GM19238 (cell line): ENCODE measurements at regions not wholly inside any gene's neighbourhood (a gene's known extent, or its start where the extent isn't known, plus 50 kb on each side); places are given as distances from the start of the nearest gene placed in this dataset.

Experiments used
- DNase-seq: peaks from one replicate; pipeline ENCODE4 v3.0.0; 2011; ENCODE audit warnings: low spot score; ENCODE audit not compliant: insufficient read length

DNA sequence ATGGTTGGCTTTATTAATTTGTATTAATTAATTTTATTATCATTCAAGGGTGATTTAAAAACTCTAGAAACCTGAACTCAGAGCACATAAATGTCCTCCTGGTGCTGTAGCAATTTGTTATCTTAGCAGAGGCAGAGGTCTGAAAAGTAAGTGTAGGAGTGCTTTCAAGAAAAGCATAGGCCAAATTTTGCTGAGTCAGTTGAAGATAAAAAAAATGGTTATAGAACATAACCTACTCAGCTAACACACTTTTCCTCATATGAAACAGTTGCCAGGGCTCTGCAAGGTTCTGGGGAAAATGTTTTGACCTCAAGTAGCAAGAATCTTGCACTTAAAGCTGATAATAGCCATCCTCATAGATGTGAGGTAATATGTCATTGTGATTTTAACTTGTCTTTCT, 53.5 kb upstream of the CHODL start:
- no peak for DNase-seq

GRCh38 chr21:18178509-18178908, 66.1 kb upstream of the CHODL start:
- DNase-seq = no peak

- no peak for DNase-seq
Measured at GRCh38 chr21:18174370-18174769, 70.3 kb upstream of the CHODL start.

DNA sequence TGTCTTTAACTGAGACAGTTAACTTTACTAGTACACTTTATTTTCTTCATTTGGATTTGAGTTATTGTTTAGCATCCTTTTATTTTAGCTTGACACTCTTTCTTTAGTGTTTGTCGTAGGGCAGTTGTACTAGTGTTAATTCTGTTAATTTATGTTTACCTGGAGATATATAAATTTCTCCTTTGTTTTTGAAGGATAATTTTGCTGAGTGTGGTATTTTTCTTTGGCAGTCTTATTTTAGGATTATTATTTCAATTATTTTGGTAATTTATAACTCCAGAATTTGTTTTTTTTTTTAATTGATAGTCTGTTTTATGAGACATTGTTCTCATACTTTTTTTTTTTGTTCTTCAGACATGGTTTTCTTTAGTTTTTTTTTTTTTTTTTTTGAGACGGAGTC, 73.8 kb upstream of the CHODL start:
- no peak for DNase-seq

DNA sequence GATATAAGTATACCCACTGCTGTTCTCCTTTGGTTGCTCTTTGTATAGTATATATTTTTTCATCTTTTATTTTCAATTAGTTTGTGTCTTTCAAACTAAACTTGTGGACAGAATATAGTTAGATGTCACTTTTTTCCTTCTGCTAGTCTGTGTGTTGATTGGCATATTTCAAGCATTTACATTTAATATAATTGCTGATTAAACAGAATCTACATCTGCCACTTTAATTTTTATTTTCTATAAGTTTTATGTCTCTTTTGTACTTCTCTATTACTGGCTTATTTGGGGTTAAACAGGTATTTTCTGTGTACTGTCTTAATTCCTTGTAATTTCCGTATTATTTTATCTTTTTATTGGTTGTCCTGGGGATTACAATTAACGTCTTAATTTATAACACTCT, 74.4 kb upstream of the CHODL start:
- DNase-seq = no peak

DNA sequence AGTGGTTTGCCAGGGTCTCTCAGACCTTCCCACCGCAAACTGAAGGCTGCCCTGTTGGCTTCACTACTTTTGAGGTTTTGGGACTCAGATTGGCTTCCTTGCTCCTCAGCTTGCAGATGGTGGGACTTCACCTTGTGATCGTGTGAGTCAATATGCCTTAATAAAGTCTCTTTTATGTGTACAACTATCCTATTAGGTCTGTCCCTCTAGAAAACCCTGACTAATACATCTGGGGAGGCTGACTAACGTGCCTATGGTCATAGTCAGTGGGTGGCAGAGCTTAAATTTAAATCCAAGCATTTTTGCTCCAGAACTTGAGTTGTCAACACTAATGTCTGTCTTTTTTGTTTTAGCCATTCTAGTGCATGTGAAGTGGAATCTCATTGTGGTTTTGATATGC, 76.5 kb upstream of the CHODL start:
- no peak for DNase-seq

DNA sequence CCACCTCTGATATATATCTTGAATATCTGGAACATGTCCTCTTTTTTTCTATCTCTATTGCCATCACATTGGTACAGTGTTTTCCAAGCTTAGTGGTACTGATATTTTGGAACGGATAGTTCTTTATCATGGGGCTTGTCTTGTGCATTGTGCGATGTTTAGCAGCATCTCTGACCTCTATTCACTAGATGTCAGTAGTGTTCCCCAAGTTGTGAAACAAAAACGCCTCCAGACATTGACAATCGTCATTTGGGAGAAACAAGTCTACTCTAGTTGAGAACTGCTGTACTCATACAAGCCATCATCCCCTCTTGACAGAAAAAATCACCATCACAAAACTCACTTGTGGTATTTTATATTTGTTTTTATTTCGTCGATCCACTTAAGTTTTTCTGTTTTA, 79.7 kb upstream of the CHODL start:
- DNase-seq = no peak

DNA sequence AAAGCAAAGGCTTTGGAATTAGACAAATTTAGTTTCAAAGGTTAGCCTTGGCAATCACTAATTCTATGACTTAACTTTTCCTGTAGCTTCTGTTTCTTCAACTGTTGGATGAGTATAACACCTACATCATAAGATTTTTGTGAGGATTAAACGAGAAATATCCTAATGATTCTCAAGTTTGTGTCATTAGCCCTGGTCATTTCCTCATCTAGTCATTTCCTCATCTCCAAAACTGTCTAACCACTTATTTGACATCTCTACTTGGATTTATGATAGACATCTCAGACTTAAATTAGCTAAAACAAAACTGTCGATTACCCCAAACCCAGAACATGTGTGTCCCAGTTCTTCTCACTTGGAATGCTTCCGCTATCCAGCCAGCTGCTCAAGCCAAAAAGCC, 80.2 kb upstream of the CHODL start:
- DNase-seq = no peak

GRCh38 chr21:18163956-18164355, 80.7 kb upstream of the CHODL start:
- DNase-seq = no peak

- DNase-seq = no peak
Measured at GRCh38 chr21:18161841-18162240, 82.8 kb upstream of the CHODL start.

DNA sequence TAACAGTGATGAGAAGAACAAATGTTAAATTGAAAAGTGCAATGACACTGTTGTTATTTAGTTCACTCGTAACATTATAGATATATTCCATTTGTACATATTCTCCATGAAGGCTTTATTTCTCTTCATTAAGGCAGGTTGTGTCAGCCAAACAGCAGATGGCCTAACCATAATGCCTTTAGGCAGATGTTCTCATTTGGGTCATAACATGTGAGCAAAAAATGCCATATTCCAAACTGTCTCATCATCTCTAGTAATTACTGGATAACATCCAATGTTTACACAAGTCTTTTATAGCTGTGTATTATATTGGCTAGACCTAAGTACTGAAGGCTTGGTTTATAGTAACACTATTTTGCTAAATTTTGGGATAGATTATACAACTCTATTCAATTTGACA, 87.2 kb upstream of the CHODL start:
- DNase-seq = no peak

DNA sequence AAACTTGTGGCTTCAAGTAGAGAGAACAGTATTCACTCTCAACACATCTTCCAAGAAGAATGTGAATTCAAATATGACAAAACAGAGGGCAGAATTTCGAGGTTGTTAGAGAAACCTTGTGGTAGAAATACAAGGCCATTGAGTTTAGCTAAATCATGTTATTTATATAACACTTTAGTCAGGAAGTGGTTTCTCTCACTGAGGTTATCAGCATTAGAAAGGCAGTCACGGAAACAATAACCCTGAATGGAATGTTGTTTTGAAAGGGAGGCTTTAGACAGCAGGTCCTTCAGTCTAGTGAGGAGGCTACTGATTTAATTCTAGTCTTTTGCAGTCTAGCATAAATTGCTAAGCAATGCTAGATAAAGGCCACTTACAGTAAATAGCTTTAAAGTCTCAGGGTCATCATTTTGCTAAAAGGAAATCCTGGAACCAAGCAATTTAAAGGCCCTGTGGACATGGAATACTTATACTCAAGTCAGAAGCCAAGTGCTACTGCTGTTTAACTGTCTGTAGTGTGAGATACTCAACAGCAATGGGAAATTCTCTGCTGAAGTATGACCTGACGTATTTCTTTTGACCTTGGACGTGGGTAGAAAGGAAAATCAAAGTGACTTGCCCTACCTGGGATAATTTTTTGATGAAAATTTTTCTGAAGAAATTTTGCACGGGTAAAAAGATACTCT, 89.0 kb upstream of the CHODL start:
- DNase-seq = no peak

DNA sequence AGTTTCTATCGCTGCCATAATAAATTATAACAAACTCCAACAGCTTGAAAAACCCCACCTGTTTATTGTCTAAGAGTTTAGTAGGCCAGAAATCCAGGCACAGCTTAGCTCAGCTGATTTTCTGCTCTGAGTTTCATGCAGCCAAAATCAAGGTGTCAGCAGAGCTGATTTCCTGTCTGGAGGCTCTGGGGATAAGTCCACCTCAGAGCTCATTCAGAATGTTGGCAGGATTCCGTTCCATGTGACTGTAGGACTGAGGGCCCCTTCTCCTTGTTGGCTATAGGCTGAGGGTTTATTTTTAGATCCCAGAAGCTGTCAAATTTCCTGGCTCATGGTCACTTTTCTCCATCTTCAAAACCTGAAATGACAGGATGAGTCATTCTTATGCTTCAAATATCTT, 91.6 kb upstream of the CHODL start:
- DNase-seq = no peak

DNA sequence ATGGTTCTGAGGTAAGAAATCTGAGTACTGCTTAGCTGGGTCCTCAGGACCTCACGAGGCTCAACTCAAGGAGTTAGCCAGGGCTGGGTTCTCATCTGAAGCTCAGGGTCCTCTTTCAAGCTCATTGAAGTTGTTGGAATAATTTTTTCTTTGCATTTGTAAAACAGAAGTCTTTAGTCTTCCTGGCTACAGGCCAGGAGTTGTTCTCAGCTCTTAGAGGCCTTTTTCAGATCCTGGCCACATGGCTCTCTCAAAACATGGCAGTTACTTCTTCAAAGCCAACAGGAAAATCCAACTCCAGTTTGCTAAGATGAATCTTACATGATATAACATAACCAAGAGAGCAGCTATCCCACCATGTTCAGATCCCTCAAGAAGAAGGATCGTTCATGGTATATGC, 92.3 kb upstream of the CHODL start:
- DNase-seq = no peak

DNA sequence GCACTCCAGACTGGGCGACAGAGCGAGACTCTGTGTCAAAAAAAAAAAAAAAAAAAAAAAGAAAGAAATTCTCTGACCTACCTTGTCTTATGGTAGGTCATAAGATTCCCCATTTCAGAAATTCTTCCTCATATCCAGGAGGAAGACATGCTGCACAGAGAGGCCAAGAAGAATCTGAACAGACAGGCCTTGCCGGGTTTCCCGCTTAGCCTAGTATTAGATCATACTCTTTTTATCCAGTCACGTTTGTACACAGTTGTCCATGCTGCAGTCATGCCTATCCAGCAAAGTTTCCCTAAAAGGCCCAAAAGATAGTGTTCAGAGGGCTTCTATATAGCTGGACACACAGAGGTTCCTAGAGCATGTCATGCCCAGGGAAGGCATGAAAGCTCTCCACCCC, 93.6 kb upstream of the CHODL start:
- no peak for DNase-seq

- no peak for DNase-seq
Measured at GRCh38 chr21:18148401-18148800, 96.2 kb upstream of the CHODL start.

GRCh38 chr21:18147678-18148077, 97.0 kb upstream of the CHODL start:
- no peak for DNase-seq

DNA sequence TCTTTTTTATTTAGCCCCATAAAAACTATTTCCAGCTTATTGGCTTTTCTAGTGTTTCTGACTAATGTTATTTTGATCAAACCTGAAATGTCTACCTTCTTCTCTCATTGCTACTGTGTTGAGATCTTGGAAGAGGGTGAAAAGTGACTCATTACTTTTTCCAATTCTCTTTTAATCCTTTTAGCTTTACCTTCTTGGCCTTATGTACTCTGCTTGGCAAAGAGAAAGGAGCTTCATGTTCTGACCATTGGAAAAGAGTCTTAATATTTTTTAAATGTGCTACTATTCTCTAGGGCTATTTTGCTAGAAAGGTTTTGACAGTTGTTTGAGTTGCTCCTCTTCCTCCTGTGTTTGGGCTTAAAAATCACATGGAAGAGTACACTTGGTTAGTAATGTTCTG, 97.8 kb upstream of the CHODL start:
- no peak for DNase-seq

DNA sequence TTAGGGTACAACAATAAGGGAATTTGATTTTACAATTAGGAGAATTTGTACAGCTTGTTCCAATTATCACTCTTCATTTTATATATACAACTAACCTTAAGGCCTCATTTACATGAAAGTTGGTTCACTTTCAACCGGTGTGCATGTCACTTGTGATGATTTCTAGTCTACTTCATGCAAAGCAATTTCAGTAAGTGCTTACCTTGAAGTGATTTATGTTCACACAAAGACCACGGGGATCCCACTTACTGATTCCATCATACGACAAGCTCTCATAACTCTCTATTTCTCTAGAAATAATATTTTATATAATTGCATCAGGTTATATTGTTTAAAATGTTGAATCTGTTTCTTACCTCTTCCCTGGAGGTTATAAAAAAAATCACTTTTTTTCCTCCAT, 100.3 kb upstream of the CHODL start:
- DNase-seq = no peak

DNA sequence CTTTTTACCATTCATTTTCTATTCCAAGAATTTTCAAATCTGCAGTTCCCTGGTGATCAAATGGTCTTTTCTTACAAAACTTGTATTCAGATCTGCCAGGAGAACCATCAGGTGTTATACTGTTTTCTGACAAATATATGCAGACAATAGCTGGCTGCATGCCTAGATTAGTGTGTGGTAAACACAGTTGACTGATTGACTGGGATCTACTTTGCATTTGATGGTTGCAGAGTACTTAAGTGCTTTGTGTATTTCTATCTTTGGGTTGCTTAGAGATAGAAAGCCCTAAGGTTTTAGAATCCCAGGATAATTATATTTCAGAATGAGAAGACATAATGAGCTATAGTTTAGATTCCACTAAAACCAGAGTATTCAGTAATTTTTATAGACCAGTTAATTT, 102.0 kb upstream of the CHODL start:
- no peak for DNase-seq

GRCh38 chr21:18138507-18138906, 106.1 kb upstream of the CHODL start:
- DNase-seq = no peak

DNA sequence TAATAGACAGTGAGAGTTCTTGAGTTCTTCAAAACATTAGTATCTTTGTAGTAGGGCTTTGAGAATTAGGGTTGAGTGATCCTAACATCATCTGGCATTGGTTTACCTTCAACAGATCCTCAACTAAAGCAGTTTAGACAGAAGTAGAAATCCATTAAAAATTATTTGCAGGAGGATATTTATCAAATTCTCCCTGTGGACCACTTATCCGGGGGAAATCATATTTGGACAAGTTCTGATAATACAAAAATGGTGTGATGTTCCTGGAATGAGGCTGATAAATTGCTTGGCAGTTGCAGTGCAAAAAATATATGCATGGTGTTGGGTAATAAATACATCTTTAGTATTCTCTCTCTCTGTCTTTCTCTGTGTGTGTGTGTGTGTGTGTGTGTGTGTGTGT, 115.1 kb upstream of the CHODL start:
- no peak for DNase-seq

DNA sequence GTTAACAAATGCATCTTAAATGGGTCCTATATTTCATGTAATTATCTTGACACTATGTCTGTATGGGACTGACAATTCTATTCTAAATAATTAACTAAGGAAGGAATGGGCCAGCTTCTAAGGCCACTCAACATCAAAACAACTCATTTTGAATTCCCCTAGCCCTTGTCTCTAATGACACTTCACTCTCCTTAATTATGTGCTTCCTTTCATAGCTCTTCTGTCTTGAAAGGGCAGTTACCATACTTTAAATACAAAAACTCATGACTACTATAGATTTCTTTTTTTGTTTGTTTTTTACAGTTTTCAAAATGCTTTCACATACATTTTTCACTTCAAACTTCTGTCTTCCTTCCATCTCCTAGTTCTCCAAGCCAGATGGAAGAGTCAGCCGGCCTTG, 126.1 kb upstream of the CHODL start:
- DNase-seq = no peak

- no peak for DNase-seq
Measured at GRCh38 chr21:18117176-18117575, 127.5 kb upstream of the CHODL start.
